ENCODE measurements at regions not wholly inside any gene's neighbourhood (a gene's known extent, or its start where the extent isn't known, plus 50 kb on each side); places are given as distances from the start of the nearest gene placed in this dataset.
"Not testable (repeated sequence)": the region's sequence is repeated elsewhere in the genome, so short reads cannot be mapped to it uniquely, and the experiment has no call there.

DNA sequence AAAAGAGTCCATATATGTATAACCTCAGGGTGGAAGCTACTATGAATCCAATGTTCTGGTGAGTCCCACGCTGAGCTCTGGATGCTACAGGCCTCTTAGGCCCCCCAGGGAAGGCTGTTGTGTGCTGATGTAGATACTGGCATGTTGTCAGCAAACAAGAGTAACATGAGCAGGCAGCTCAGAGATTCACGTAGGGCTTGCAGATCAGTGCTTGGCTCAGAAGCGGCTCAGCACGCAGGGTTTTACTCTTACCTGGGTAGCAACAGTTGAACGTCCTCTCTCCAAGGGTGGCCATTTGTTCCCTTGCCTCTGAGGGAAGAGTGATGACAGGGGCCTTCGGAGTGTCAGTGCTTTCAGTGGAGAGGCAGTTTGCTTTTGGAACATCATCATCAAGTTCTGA, 93.4 kb downstream of the ZFP64 start:
- DNase-seq (ENCODE audit: low spot score), result no peak

DNA sequence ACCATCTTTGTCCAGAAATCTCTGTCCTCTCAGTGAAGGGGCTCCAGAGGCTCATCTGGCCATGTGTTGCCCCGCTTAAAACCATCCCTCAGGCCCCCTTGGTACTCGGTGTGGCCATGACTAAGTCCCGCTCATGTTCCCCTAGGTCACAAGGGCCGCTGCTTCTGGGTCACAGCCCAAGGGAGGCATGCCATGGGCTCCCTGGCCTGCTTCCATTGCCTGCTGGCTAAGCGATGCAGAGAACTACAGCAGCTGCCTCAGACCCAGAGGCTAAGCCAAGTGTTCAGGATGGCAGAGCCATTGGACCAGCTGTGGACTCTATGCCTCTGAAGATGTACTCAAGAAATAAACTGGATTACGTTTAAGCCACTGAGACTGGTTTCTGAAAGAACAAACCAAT, 95.5 kb downstream of the ZFP64 start:
- no peak for DNase-seq (ENCODE audit: low spot score)

DNA sequence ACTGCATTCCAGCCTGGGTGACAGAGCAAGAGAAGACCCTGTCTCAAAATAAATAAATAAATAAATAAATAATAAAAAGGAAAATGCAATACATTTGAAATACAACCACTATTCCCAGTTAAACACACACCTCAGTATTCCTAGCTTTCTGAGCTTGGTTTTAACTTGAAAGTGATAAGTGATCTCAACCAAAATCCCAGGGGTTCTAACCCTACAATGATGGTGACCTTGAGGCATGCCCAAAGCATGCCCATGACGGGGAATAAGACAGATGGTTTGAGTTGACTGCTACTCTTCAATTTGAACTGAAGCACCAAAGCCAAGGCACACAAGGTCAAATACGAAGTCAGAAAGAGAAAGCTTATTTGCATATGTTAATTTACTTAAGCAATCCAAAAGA, 96.9 kb downstream of the ZFP64 start:
- DNase-seq (ENCODE audit: low spot score), result no peak

- no peak for DNase-seq (ENCODE audit: low spot score)
These were observed 98.0 kb downstream of the ZFP64 start for GRCh38 chr20:52093575-52093974.

GRCh38 chr20:52090035-52090434, 101.5 kb downstream of the ZFP64 start:
- no peak for DNase-seq (ENCODE audit: low spot score)

- no peak for DNase-seq (ENCODE audit: low spot score)
These were observed 104.1 kb downstream of the ZFP64 start for GRCh38 chr20:52087471-52087870.

GRCh38 chr20:52086878-52087277, 104.7 kb downstream of the ZFP64 start:
- no peak for DNase-seq (ENCODE audit: low spot score)

- no peak for DNase-seq (ENCODE audit: low spot score)
These were observed 106.9 kb downstream of the ZFP64 start for GRCh38 chr20:52084727-52085126.

GRCh38 chr20:52083627-52084232, 107.8 kb downstream of the ZFP64 start:
- DNase-seq (ENCODE audit: low spot score), result peak; percentile 77

- DNase-seq (ENCODE audit: low spot score), result no peak
These were observed 109.0 kb downstream of the ZFP64 start for GRCh38 chr20:52082612-52083011.

DNA sequence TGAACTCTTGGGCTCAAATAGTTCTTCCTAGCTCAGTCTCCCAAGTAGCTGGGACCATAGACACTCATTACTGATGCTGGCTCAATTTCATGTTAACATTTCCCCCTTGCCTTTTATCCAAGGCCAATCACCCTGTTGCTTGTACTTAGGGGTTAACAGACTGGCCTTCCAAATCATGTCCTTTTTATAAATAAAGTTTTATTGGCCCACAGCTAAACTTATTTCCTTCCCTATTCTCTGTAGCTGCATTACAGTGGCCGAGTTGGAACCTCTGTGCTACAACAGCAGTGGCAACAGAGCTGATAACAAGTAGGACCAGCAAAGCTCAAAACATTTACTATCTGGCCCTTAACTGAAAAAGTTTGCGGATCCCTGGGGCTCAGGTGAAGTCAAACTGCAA, 109.8 kb downstream of the ZFP64 start:
- no peak for DNase-seq (ENCODE audit: low spot score)

- no peak for DNase-seq (ENCODE audit: low spot score)
These were observed 110.5 kb downstream of the ZFP64 start for GRCh38 chr20:52081066-52081465.

DNA sequence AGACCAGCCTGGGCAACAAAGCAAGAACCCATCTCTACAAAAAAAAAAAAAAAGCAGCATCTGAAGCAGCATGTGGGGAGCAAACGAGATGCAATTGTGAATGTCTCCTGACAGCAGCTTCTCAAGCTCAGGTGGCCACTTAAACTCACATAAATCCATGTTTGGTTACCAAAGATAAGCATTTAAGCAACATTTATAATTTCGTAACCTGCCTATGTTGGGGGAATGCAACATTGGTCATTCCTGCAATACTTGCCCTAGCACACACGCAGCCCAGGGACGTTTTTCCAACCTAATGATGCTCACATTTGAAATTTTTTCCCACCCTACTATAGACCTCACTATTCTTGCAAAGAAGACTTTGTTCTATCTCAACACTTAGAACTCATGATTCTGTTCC, 113.3 kb downstream of the ZFP64 start:
- DNase-seq (ENCODE audit: low spot score), result no peak

DNA sequence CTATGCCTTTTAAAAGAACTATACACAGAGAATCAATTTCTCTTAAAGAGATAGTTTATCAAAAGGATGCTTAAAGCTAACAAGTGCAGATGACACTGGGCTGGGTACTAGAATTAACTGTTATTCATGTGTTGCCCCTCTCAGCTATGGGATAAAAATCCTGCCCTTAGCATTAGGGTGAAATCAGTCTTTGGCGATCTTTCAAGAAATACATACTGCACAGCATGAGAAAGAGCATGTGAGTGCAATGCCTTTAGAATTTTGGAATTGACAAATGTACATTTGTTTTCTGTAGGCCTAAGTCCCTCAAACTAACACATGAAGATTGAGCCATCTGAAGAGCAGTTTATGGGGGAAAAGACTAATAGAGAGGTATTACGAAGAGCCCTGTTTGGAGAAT, 115.4 kb downstream of the ZFP64 start:
- DNase-seq (ENCODE audit: low spot score), result no peak

GRCh38 chr20:52075400-52075799, 116.2 kb downstream of the ZFP64 start:
- DNase-seq (ENCODE audit: low spot score), result no peak

- no peak for DNase-seq (ENCODE audit: low spot score)
These were observed 120.4 kb downstream of the ZFP64 start for GRCh38 chr20:52071136-52071535.

DNA sequence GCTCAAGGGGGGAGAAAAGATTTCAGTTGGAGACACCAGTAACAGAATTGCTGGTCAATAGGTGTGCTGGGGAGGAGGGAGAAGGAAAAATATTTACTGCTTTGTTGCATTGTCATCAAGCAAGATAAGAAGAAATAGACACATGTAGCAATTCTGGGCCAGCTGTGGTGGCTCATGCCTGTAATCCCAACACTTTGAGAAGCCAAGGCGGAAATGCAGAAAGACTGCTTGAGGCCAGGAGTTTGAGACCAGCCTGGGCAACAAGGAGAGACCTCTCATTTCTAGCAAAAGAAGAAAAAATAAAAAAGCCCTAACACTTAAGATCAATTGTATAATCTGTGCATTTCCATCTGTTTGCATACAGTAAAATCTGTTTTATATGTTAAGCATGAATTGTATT, 126.6 kb downstream of the ZFP64 start:
- no peak for DNase-seq (ENCODE audit: low spot score)

DNA sequence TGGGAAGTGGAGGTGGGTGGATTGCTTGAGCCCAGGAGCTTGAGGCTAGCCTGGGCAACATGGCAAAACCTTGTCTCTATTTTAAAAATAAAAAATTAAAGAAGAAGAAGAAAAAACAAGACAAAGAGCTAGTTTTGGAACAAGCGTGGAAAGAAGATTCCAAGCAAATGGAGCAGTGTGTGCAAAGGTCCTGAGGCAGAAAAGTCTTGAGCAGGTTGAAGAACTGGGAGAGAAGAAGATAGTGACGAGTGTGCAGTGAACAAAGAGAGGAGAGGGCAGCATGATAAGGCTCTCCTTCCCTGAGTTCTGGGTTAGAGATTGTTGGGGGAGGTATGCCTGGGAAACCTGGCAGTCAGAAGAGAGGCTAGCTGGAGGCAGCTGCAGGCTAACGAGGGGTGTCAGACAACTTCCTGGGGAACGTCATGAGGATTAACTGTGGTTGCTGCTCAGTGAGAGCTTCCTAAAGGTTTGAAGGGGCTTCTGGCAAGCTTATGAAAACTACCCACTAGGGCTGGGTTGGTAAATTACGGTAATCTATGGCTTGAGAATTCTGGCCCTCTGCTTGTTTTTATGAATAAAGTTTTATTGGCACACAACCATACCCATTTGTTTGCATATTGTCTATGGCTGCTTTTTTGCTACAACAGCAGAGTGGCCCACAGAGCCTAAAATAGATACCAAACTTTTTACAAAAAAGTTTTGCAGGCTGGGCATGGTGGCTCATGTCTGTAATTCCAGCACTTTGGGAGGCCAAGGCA, 128.9 kb downstream of the ZFP64 start:
- DNase-seq (ENCODE audit: low spot score), result no peak

- DNase-seq (ENCODE audit: low spot score), result peak; percentile 60
These were observed 130.5 kb downstream of the ZFP64 start for GRCh38 chr20:52060794-52061714.

DNA sequence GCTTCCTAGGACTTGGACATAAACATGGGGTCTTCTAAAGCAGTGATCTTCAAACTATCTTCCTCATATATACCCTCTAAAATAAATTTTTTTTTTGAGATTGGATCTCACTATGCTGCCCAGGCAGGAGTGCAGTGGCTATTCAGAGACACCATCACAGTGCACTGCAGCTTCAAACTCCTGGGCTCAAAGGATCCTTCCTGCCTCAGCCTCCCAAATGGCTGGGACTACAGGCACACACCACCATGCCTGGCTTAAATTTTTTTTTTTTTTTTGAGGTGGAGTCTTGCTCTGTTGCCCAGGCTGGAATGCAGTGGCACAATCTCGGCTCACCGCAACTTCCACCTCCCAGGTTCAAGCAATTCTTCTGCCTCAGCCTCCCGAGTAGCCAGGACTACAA, 134.4 kb downstream of the ZFP64 start:
- DNase-seq (ENCODE audit: low spot score), result not testable (repeated sequence)

GRCh38 chr20:52056203-52057062, 135.1 kb downstream of the ZFP64 start:
- DNase-seq (ENCODE audit: low spot score), result no peak

DNA sequence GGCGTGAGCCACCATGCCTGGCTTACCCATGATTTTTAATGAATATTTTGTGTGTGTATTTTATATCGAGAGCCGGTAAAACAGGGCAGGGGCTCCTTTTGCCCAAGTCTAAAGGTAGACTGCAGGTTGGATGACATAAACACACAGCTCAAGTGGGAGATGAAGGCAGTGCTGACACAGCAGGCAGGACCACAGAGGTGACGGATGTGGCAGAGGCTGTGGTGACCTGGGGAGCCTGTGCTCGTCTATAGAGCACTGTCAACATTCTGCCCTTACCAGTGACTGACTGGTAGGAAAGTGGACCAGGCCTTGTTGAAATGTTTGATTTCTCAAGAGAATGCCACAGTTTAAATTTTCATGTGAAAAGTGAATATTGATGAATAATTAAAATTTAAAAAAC, 137.5 kb downstream of the ZFP64 start:
- no peak for DNase-seq (ENCODE audit: low spot score)

Data from cerebellar cortex (tissue), 1 donor.